Ovary (tissue), 7 donors: ENCODE measurements at regions not wholly inside any gene's neighbourhood (a gene's known extent, or its start where the extent isn't known, plus 50 kb on each side); places are given as distances from the start of the nearest gene placed in this dataset.

ENCODE experiments used
- DNase-seq, 5 donors: peaks; one replicate each; pipeline ENCODE4 v3.0.0-alpha.2; 2019 to 2020
- H3K27ac ChIP-seq, 2 donors: fragments of 200-600 bp; one replicate each; pipeline versions ENCODE4 v1.5.1 to v1.8.0; 2019 to 2022
- H3K27me3 ChIP-seq: fragments of 200-600 bp; one replicate; pipeline ENCODE4 v1.8.0; 2022
- H3K36me3 ChIP-seq: fragments of 200-600 bp; sonication (generic); one replicate; pipeline ENCODE4 v1.5.1; 2019
- H3K4me1 ChIP-seq: one replicate; pipeline ENCODE4 v1.8.1; 2013; ENCODE audit warnings: mild to moderate bottlenecking, moderate library complexity; ENCODE audit not compliant: insufficient read depth
- H3K4me3 ChIP-seq: fragments of 200-600 bp; sonication (generic); one replicate; pipeline ENCODE4 v1.5.1; 2017
- H3K9me3 ChIP-seq, 2 donors: fragments of 200-600 bp in 1 of 2; sonication (generic) in 1 of 2; one replicate each; pipeline versions ENCODE4 v1.5.1 to v1.8.1; 2013 to 2019; ENCODE audit warnings: mild to moderate bottlenecking in 1 of 2, moderate library complexity in 1 of 2
- EP300 ChIP-seq: sonication (generic); formaldehyde crosslinking; IDR thresholded peaks from one replicate; pipeline ENCODE4 v1.6.1; 2017; ENCODE audit warnings: antibody characterized with exemption
- POLR2A ChIP-seq: fragments of 450-650 bp; IDR thresholded peaks from one replicate; pipeline ENCODE4 v1.6.1; 2017; ENCODE audit warnings: antibody characterized with exemption, mild to moderate bottlenecking, moderate library complexity
- WGBS, 3 donors: extraction: QIAGEN DNeasy Blood & Tissue Kit in 1 of 3; methylation state at CpG; one replicate each; pipeline versions ENCODE4 v1.1.5 to v1.1.7; 2013 to 2017; 5-methylcytosine and 5-hydroxymethylcytosine counted together
- intact Hi-C, 4 donors: fragments of 100-400 bp; cut with DNase I; formaldehyde crosslinking; loops; one replicate each; pipeline versions ENCODE4 v1.11.0 to v1.15.1; 2022 to 2023
- TF ChIP-seq, protein P1 (sequence below), 3 donors: fragments of 450-650 bp in 2 of 3; fragments of 200-600 bp in 1 of 3; IDR thresholded peaks; one replicate each; pipeline versions ENCODE4 v1.5.1 to v1.8.0; 2016 to 2022; ENCODE audit warnings: antibody characterized with exemption in 3 of 3, mild to moderate bottlenecking in 1 of 3
- donor health status: DM: no; HTN: no; CAD: no; lungs with moderate emphysema.
- donor health status: DM: no; HTN: no; CAD: no.
- donor health status: Bipolar disorder and iron deficiency.
- donor health status: DM: no; HTN: no; CAD: no.
- donor health status: DM: yes; HTN: yes; CAD: no.

DNA sequence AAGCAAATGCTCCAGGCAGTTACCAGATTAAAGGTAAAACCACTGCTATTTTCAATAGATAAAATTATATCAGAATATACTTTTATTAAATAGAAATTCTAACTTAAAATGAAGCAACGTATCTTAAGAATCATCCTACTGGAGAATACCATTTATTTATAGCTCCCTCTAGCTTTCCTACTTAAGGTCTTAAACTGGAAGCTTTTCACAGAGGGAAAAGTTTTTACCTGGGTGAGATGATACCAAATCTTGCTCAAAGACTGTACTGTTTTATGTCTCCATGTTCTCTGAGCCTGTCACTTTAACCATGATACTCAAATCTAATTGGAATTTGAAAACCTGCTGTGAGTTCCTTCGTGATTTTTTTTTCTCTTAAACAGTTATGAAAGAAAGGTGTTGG, 291.8 kb downstream of the AASDHPPT start:
- Histone ChIP-seq H3K9me3 (no peaks in the 10 kb centered on the region), H3K27ac (no peak overlapping the region), H3K27me3 (no peaks in the 10 kb centered on the region), H3K36me3 (no peaks in the 10 kb centered on the region), H3K4me3 (no peak overlapping the region), H3K4me1 (peaks cover 1% of the 10 kb centered on the region)
- TF ChIP-seq EP300 (no peak), POLR2A (no peak)
- TF ChIP-seq, protein P1, sequence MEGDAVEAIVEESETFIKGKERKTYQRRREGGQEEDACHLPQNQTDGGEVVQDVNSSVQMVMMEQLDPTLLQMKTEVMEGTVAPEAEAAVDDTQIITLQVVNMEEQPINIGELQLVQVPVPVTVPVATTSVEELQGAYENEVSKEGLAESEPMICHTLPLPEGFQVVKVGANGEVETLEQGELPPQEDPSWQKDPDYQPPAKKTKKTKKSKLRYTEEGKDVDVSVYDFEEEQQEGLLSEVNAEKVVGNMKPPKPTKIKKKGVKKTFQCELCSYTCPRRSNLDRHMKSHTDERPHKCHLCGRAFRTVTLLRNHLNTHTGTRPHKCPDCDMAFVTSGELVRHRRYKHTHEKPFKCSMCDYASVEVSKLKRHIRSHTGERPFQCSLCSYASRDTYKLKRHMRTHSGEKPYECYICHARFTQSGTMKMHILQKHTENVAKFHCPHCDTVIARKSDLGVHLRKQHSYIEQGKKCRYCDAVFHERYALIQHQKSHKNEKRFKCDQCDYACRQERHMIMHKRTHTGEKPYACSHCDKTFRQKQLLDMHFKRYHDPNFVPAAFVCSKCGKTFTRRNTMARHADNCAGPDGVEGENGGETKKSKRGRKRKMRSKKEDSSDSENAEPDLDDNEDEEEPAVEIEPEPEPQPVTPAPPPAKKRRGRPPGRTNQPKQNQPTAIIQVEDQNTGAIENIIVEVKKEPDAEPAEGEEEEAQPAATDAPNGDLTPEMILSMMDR (IDR thresholded peaks at IDR 0.05) = no peak
- no peak for DNase-seq
- WGBS, 3 donors = 43 to 56% (median 48%) methylated on average over 2 of the region's 2 CpGs
- intact Hi-C loops = no loop called here

DNA sequence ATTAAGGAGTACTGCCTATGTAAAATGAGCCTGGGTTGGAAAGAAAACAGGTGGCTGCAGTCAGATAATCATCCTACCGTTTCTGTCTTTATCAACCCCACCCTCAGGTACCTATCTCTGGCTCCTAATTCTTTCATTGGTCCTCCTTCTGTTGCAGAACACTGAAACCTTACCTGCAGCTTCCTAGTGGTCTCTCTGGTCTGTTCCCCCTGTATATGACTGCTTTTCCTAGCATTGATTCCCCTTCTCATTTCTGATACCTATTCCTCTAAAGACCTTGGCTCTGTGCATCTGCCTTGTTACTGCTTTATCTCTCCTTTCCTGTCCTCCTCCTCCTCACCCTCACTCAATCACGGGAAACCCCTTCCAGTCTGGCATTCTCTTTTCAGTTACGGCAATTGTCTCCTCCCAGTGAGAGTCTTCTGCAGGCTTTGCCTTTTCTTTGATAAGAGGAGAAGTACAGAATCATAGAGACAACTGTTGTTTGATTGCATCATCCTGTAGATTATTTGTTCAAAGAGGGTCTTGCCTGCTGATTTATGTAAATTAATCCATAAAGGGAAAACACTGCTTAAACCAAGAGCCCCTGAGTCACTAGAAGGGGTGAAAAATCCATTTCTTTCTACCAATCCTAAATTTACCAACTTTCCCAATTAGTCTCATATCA, 301.2 kb downstream of the AASDHPPT start:
- DNase-seq = no peak
- no peaks in the 10 kb centered on the region for H3K27me3 ChIP-seq
- WGBS, 3 donors = 41 to 48% (median 46%) methylated on average over 3 of the region's 3 CpGs
- H3K36me3 ChIP-seq = no peaks in the 10 kb centered on the region
- H3K4me1 ChIP-seq = no peaks in the 10 kb centered on the region
- TF ChIP-seq EP300 = no peak
- TF ChIP-seq, protein P1 (IDR thresholded peaks at IDR 0.05) = no peak
- TF ChIP-seq POLR2A = no peak
- intact Hi-C loops = no loop called here
- H3K4me3 ChIP-seq = no peak overlapping the region
- H3K9me3 ChIP-seq = no peaks in the 10 kb centered on the region
- no peak overlapping the region for H3K27ac ChIP-seq

DNA sequence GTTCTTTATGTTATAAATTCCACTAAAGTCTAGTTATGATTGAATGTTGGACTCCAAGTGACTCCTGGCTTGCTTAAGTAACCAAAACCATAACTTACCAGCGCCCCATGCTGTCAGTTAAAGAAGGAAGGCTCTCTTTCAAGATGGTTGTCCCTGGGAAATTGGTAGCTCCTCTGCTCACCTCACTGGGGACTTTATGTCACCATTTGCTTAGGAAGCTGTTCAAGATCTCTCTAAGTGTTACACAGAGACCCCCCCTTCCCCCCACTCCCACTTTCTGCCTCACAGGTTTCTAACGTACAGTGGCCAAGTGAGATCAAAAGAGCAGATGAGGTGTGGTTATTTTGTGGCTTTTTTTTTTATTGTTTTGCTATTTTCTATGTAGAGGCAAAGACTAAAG, 301.8 kb downstream of the AASDHPPT start:
- DNase-seq = no peak
- no peaks in the 10 kb centered on the region for H3K27me3 ChIP-seq
- no peak for TF ChIP-seq POLR2A
- TF ChIP-seq, protein P1 (IDR thresholded peaks at IDR 0.05) = no peak
- no peak for TF ChIP-seq EP300
- intact Hi-C loops = no loop called here
- no peak overlapping the region for H3K4me3 ChIP-seq
- 81 to 88% (median 85%) methylated on average over 2 of the region's 2 CpGs for WGBS, 3 donors
- H3K9me3 ChIP-seq = no peaks in the 10 kb centered on the region
- no peak overlapping the region for H3K27ac ChIP-seq
- H3K36me3 ChIP-seq = no peaks in the 10 kb centered on the region
- H3K4me1 ChIP-seq = no peaks in the 10 kb centered on the region

DNA sequence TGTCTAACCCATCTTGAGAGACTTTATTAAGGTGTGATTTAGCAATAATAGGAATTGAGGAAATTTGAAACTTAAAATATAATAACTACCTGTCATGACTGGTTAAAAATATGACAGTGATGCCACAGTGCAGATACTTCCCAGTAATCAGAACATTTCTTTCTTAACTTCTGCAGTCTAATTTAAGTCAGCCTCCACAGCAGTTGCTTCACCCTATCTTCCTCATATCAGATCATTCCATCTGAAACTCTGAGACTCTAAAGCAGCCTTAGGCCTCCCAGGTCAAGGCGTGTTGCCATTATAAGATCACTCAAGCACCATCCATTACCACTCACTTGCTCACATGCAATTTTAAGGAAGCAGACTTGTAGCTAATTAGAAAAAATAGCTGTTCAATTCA, 302.2 kb downstream of the AASDHPPT start:
- Histone ChIP-seq H3K4me1 (no peaks in the 10 kb centered on the region), H3K27ac (no peak overlapping the region), H3K27me3 (no peaks in the 10 kb centered on the region), H3K9me3 (no peaks in the 10 kb centered on the region), H3K4me3 (no peak overlapping the region), H3K36me3 (no peaks in the 10 kb centered on the region)
- TF ChIP-seq EP300 = no peak
- no peak for TF ChIP-seq POLR2A
- TF ChIP-seq, protein P1 (IDR thresholded peaks at IDR 0.05) = no peak
- WGBS, 3 donors = 79 to 84% (median 80%) methylated on average over 1 of the region's 1 CpG
- intact Hi-C loops = no loop called here
- no peak for DNase-seq
